ENCODE measurements at regions not wholly inside any gene's neighbourhood (a gene's known extent, or its start where the extent isn't known, plus 50 kb on each side); places are given as distances from the start of the nearest gene placed in this dataset.

DNA sequence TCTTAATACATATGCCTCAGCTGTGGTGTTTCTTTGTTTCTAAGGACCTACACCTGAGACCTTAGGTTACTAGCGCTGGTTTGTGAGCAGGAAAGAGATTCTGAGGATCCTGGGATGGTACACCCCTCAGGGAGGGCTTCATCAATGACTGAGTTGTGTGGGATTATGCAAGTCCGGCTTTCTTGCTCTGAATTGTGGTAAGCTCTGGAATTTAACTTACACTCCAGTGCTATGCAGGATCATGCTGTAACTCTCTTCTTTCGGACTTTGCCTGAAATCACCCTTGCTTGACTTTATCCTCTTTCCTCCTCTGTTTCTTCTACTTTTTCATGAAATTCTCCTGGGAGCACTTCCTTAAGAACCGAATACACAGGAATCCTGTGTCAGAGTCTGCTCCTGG, 431.5 kb upstream of the BOD1L1 start:
- no peak for DNase-seq

GRCh38 chr4:14064984-14065383, 437.5 kb upstream of the BOD1L1 start:
- DNase-seq, result no peak

DNA sequence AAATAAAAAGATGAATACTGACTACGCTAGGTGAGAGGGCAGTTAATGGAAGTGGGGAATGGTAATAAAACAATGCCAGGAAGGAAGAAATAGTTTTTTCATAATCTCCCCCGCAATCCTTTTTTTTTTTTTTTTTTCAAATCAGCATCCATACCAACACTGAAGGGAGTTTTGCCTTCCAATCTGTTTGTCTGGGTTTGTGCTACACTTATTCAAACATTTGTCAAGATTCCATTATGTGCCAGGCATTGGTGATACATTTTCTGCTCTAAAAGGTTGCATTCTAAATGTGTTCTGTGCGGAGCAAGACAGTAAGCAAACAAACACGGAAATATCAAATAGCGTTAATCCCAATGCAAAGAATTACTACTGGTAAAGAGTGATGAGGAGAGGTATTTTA, 437.9 kb upstream of the BOD1L1 start:
- no peak for DNase-seq

- DNase-seq, result no peak
Observed at GRCh38 chr4:14066979-14067378, 439.5 kb upstream of the BOD1L1 start.

DNA sequence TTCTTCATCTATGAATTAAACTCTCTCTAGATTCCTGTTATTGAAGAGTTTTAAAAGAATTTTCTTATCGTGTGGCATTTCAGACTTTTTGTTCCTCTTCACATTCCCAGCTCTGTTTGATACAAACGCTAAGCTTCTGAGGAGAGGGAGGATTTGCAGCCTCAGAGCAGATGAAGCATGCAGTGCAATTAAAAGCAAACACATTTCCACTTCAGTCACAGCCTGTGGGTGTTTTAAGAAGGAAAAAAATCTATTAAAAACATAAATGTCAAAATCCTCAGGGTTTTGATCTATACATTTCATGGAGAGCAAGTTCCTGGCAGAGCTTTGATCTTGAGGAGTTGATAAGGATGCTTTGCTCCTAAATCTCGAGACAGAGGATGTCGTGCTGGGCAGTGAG, 442.4 kb upstream of the BOD1L1 start:
- no peak for DNase-seq

DNA sequence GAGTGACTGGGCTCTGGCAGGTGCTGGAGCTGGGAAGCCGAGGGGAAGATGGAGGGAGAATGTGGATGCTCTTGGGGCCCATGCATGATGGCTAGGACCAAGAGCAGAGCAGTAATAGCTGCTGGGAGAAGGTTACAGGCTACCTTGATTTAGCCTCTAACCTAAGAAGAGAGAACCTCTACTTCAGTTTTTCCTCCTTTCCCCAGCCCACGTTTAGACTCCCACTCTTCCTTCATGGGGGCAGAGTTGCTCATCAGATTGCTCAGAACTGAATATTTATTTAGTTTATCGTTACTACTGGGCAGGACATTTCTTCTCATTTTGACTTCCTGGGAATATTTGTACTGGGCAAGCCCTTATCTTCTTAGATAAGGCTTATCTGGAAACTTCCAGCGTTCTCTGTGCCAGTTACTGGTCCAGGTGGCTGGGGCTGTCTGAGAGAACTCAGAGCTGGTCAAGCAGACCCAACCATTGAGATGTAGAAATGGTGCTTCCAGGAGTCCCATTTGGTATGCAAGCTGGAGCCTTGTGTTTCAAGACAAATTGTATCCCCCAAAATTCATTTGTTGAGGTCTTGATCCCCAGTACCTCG, 442.9 kb upstream of the BOD1L1 start:
- no peak for DNase-seq

DNA sequence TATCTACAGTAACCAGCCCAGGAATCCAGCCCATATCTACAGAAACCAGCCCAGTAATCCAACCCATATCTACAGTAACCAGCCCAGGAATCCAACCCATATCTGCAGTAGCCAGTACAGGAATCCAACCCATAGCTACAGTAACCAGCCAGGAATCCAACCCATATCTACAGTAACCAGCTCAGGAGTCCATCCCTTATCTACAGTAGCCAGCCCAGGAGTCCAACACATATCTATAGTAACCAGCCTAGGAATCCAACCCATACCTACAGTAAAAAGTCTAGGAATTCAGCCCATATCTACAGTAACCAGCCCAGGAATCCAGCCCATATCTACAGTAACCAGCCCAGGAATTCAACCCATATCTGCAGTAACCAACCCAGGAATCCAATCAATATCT, 445.0 kb upstream of the BOD1L1 start:
- no peak for DNase-seq

- no peak for DNase-seq
Observed at GRCh38 chr4:14076776-14077175, 449.3 kb upstream of the BOD1L1 start.

- DNase-seq, result no peak
Observed at GRCh38 chr4:14078326-14078725, 450.8 kb upstream of the BOD1L1 start.

DNA sequence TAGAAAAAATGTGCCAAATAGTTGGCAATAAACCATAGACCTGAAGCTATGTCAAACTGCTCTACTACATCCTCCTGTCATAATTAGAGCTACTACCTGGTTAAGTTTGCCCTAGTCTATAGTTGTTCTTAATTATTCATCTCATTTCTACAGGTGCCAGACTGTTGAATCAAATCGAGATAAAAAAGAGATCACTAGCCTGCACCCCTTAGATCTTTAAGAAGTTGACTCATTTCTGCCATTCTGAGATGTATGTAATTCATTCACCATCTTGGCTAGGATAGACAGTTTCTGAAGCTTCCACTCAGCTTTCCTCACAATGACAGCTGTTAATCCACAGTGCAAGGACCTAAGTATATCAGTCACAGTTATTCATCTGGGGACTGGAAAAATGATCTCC, 452.1 kb upstream of the BOD1L1 start:
- DNase-seq, result no peak

- no peak for DNase-seq
Observed at GRCh38 chr4:14083150-14083549, 455.6 kb upstream of the BOD1L1 start.

DNA sequence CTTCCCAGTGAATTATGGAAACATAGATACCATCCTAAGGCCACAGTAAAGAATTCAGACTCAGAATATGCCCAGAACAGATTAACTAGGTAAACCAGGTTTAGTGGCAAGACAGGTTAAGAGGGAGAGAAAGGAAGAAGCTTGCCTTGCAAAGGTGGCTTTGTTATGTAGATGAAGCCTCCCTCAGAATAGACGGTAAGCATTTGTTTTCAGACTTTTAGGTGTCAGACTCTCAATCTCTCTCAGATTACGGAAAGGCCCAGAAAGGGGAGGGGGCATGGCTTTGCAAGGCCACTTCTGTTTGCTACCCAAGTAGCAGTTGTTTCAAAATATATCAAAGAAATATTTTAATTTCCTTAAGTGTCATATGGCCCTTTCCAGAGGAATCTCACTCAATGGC, 457.1 kb upstream of the BOD1L1 start:
- no peak for DNase-seq

GRCh38 chr4:14087459-14087858, 459.9 kb upstream of the BOD1L1 start:
- no peak for DNase-seq

GRCh38 chr4:14087921-14088320, 460.4 kb upstream of the BOD1L1 start:
- no peak for DNase-seq

- no peak for DNase-seq
Observed at GRCh38 chr4:14091531-14091930, 464.0 kb upstream of the BOD1L1 start.

GRCh38 chr4:14091966-14092365, 464.4 kb upstream of the BOD1L1 start:
- no peak for DNase-seq

GRCh38 chr4:14092741-14093140, 465.2 kb upstream of the BOD1L1 start:
- DNase-seq, result no peak

DNA sequence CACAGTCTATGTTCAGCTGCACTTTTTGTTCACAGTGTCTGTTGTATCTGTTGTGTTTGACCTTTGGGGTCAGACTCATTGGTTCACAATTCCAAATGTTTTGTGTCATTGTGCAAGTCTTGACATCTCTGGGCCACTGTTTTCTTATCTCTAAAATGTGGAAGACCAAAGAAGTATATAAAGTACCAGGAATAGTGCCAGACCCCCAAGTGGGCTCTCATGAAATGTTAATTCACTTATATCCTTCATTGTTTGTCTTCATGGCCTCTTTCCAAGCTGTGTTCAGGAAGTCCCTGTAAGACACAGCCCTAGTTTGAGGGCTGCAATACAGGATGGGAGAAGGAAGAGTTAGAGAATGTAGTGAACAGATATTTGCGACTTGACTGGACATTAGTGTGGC, 468.3 kb upstream of the BOD1L1 start:
- DNase-seq, result no peak

DNA sequence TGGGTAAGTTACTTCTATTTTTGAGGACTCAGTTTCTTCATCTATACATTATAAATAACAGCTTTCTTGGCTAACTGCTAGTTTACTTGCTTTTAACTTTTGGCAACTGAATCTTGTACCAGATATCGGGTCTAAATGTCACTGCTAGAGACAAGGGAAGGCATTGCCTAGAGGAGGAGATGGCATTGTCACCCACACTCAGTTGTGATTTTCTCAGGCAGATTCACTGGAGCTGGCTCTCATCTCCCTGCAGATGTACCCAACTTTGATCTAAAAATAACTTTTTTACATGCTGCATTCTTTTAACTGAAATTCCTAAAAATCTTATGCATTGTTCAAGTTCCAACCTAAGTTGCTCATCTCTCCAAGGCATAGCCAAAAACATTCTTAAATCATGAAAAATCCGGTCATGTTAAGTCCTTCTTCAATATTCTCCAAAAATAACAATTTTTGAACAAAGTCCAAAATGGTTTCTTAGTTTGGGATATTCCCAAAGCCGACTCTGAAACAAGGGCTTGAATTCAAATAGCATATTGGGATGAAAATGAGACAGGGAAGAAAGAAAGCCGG, 469.0 kb upstream of the BOD1L1 start:
- DNase-seq, result no peak

- no peak for DNase-seq
Observed at GRCh38 chr4:14100349-14100748, 472.8 kb upstream of the BOD1L1 start.

GRCh38 chr4:14110407-14110806, 482.9 kb upstream of the BOD1L1 start:
- DNase-seq, result no peak

DNA sequence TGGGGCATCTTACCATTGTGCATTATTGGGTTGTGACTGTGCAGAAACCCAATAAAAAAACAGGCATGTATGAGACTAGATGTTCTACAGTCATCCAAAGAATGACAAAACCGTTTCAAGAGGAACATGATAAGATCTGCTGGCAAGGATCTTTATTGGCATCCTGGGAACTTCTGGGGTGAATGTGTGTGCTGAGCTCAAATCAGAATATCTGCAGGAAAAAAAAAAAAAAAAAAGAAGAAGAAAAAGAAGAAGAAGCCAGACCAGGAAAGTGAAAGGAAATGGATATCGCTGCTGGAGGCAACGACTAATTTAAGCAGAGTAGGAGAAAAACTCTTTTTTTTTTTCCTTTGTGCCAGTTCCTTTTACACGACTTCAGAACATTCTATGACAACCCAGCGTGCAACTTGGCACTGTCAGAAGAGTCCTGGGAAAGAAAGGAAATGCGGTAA, 484.2 kb upstream of the BOD1L1 start:
- no peak for DNase-seq

GRCh38 chr4:14115106-14115505, 487.6 kb upstream of the BOD1L1 start:
- DNase-seq, result no peak

GRCh38 chr4:14117575-14118238, 490.2 kb upstream of the BOD1L1 start:
- DNase-seq, result no peak

DNA sequence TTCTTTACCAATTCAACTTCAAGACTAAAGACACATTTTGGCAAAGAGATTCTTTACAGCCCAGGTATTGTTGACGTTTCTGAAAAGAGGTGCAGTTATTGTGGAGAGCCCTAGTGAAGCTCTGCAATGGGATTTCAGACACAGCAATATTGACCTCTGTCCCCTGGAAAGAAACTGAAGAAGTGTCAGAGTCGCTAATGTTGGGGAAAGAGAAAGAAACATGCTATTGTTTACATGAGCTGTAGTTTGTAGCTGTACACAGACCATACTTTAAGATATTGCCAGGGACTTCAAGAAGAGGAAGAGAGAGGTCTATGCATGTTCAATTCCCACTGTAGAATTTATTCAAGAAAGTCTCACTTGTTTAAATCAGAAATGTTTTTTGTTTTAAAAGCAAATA, 497.3 kb upstream of the BOD1L1 start:
- no peak for DNase-seq
